CD14-positive monocyte (primary cell): ENCODE measurements at regions not wholly inside any gene's neighbourhood (a gene's known extent, or its start where the extent isn't known, plus 50 kb on each side); places are given as distances from the start of the nearest gene placed in this dataset.

Experiments
- DNase-seq, 3 donors: peaks; one replicate each; pipeline ENCODE4 v3.0.0-alpha.2; 2011 to 2022
- H2AFZ ChIP-seq: 2 replicates; pipeline ENCODE4 v1.6.0; 2012; ENCODE audit warnings: mild to moderate bottlenecking, low read depth, low read length, inconsistent platforms; ENCODE audit not compliant: insufficient read depth, poor library complexity, severe bottlenecking
- H3K27ac ChIP-seq, 2 donors: 1 replicate in 1 of 2; 2 replicates in 1 of 2; pipeline ENCODE4 v1.5.1; 2012 to 2013; ENCODE audit warnings: low read length in 2 of 2, control low read depth in 1 of 2, inconsistent platforms in 1 of 2, low read depth in 1 of 2, mild to moderate bottlenecking in 1 of 2
- H3K27me3 ChIP-seq, 2 donors: one replicate each; pipeline versions ENCODE4 v1.6.0 to v1.6.1; 2011 to 2013; ENCODE audit warnings: low read length in 2 of 2; ENCODE audit not compliant: control insufficient read depth in 2 of 2, insufficient read depth in 2 of 2
- H3K36me3 ChIP-seq, 2 donors: replicated peaks in 1 of 2; 1 replicate in 1 of 2; 2 replicates in 1 of 2; pipeline versions ENCODE4 v1.5.1 to v1.6.1; 2012 to 2013; ENCODE audit warnings: low read length in 2 of 2, control low read depth in 1 of 2, inconsistent platforms in 1 of 2, mild to moderate bottlenecking in 1 of 2; ENCODE audit not compliant: insufficient read depth in 2 of 2, control insufficient read depth in 1 of 2
- H3K4me1 ChIP-seq, 2 donors: 1 replicate in 1 of 2; 2 replicates in 1 of 2; pipeline versions ENCODE4 v1.5.1 to v1.6.1; 2012 to 2013; ENCODE audit warnings: low read length in 2 of 2, control low read depth in 1 of 2, inconsistent platforms in 1 of 2, mild to moderate bottlenecking in 1 of 2, moderate library complexity in 1 of 2; ENCODE audit not compliant: insufficient read depth in 2 of 2, control insufficient read depth in 1 of 2
- H3K4me2 ChIP-seq: replicated peaks from 2 replicates; pipeline ENCODE3; 2012; ENCODE audit warnings: low read length, moderate library complexity, mild to moderate bottlenecking; ENCODE audit not compliant: poor library complexity, severe bottlenecking; ENCODE audit errors: extremely low read depth
- H3K4me3 ChIP-seq, 3 experiments: fragments of 200-600 bp in 1 of 3; sonication (generic) in 1 of 3; replicated peaks in 1 of 3; 1 replicate in 2 of 3; 2 replicates in 1 of 3; pipeline ENCODE4 v1.5.1; 2011 to 2013; ENCODE audit warnings: low read length in 3 of 3, mild to moderate bottlenecking in 3 of 3, control low read depth in 2 of 3, low read depth in 2 of 3, inconsistent platforms in 1 of 3, moderate library complexity in 1 of 3
- H3K79me2 ChIP-seq: 2 replicates; pipeline ENCODE4 v1.6.0; 2012; ENCODE audit warnings: mild to moderate bottlenecking, control low read depth, inconsistent platforms, low read length, moderate library complexity; ENCODE audit not compliant: insufficient read depth
- H3K9ac ChIP-seq: 2 replicates; pipeline ENCODE4 v1.6.0; 2017; ENCODE audit warnings: low read length, mild to moderate bottlenecking; ENCODE audit not compliant: insufficient read depth, poor library complexity, severe bottlenecking
- H3K9me3 ChIP-seq, 2 donors: replicated peaks in 1 of 2; 1 replicate in 1 of 2; 2 replicates in 1 of 2; pipeline versions ENCODE4 v1.5.1 to v1.6.1; 2012 to 2013; ENCODE audit warnings: low read length in 2 of 2, control low read depth in 1 of 2; ENCODE audit not compliant: control insufficient read depth in 1 of 2, insufficient read depth in 1 of 2
- H4K20me1 ChIP-seq: 2 replicates; pipeline ENCODE4 v1.6.0; 2012; ENCODE audit warnings: mild to moderate bottlenecking, low read length, control low read depth, moderate library complexity; ENCODE audit not compliant: insufficient read depth
- H3K27ac Mint-ChIP-seq, 7 donors: one replicate each; pipeline ENCODE4 v1.8.0; 2020; ENCODE audit warnings: mild to moderate bottlenecking in 7 of 7, mixed read lengths in 7 of 7, moderate library complexity in 6 of 7, inconsistent platforms in 2 of 7
- H3K27me3 Mint-ChIP-seq, 3 donors: one replicate each; pipeline ENCODE4 v1.8.0; 2021 to 2022; ENCODE audit warnings: low read depth in 3 of 3, mild to moderate bottlenecking in 3 of 3, mixed read lengths in 3 of 3, moderate library complexity in 3 of 3, inconsistent platforms in 1 of 3
- H3K36me3 Mint-ChIP-seq, 2 donors: one replicate each; pipeline ENCODE4 v1.8.0; 2020; ENCODE audit warnings: mixed read lengths in 2 of 2, inconsistent platforms in 1 of 2, mild to moderate bottlenecking in 1 of 2
- H3K4me1 Mint-ChIP-seq: one replicate; pipeline ENCODE4 v1.8.0; 2020; ENCODE audit warnings: mild to moderate bottlenecking, mixed read lengths
- H3K4me3 Mint-ChIP-seq, 2 donors: one replicate each; pipeline ENCODE4 v1.8.0; 2020; ENCODE audit warnings: mild to moderate bottlenecking in 2 of 2, mixed read lengths in 2 of 2, moderate library complexity in 1 of 2
- H3K9me3 Mint-ChIP-seq, 7 donors: one replicate each; pipeline ENCODE4 v1.8.0; 2020 to 2022; ENCODE audit warnings: mixed read lengths in 7 of 7, mild to moderate bottlenecking in 6 of 7, moderate library complexity in 6 of 7, inconsistent platforms in 2 of 7
- CTCF ChIP-seq: fragments of 200-600 bp; IDR thresholded peaks from one replicate; pipeline ENCODE4 v1.8.0; 2022; ENCODE audit warnings: antibody characterized with exemption, mild to moderate bottlenecking
- WGBS: methylation state at CpG from one replicate; pipeline ENCODE4 v1.1.5; 2013; ENCODE audit warnings: missing lambda C conversion rate; ENCODE audit not compliant: insufficient coverage; 5-methylcytosine and 5-hydroxymethylcytosine counted together
- intact Hi-C, 2 donors: fragments of 100-400 bp; cut with micrococcal nuclease; formaldehyde crosslinking; loops; one replicate each; pipeline versions ENCODE4 v1.15.0 to v1.15.1; 2023

GRCh38 chr2:220779511-220779910, 792.6 kb downstream of the EPHA4 start:
- H3K27ac ChIP-seq: no peak overlapping the region
- no peaks in the 10 kb centered on the region for H3K4me1 Mint-ChIP-seq
- H3K4me1 ChIP-seq: no peaks in the 10 kb centered on the region
- H3K27me3 Mint-ChIP-seq: peaks cover 0 to 3% (median 0%) of the 10 kb centered on the region in 3 donors
- no peaks in the 10 kb centered on the region for H3K27me3 ChIP-seq
- H3K36me3 Mint-ChIP-seq: no peaks in the 10 kb centered on the region
- no peak overlapping the region for H3K9ac ChIP-seq
- intact Hi-C loops: no loop called here
- no peak for DNase-seq
- peaks cover 3% of the 10 kb centered on the region in 2 donors for H3K9me3 ChIP-seq
- TF ChIP-seq CTCF: no peak
- WGBS: no CpG with 5 or more reads among the region's 1 CpG
- no peaks in the 10 kb centered on the region for H3K79me2 ChIP-seq
- H3K9me3 Mint-ChIP-seq: peaks cover 5 to 15% (median 9%) of the 10 kb centered on the region in 7 donors
- no peak overlapping the region for H3K27ac Mint-ChIP-seq
- H3K4me2 ChIP-seq: no peak overlapping the region
- H3K4me3 ChIP-seq: no peak overlapping the region
- H4K20me1 ChIP-seq: no peaks in the 10 kb centered on the region
- no peak overlapping the region for H2AFZ ChIP-seq
- H3K36me3 ChIP-seq: no peaks in the 10 kb centered on the region
- H3K4me3 Mint-ChIP-seq: no peak overlapping the region

DNA sequence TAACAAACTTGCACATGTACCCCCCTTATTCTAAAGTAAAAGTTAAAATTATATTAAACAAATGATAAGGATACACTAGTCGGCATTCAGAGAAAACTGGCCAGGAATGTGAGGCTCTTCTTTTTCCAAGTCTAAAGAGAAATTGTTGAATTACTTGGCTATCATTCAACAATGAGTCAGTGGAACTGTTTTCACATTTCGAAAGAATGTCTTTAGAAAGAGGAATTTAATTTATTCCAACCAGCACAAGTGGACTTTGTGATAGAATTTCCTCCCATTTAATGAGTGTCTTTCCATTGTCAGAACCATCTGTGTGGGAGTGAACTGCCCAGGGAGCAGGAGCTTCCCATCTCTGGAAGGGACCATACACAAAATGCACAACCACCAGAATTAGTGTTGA, 792.2 kb downstream of the EPHA4 start:
- H3K9me3 ChIP-seq: peaks cover 3% of the 10 kb centered on the region in 2 donors
- H3K36me3 ChIP-seq: no peaks in the 10 kb centered on the region
- no peak overlapping the region for H2AFZ ChIP-seq
- intact Hi-C loops: no loop called here
- no peaks in the 10 kb centered on the region for H3K36me3 Mint-ChIP-seq
- no peak overlapping the region for H3K9ac ChIP-seq
- H3K27ac Mint-ChIP-seq: no peak overlapping the region
- H3K4me2 ChIP-seq: no peak overlapping the region
- H3K4me1 Mint-ChIP-seq: no peaks in the 10 kb centered on the region
- no peak overlapping the region for H3K27ac ChIP-seq
- H3K27me3 ChIP-seq: no peaks in the 10 kb centered on the region
- no peak for DNase-seq
- no peak for TF ChIP-seq CTCF
- no peaks in the 10 kb centered on the region for H3K79me2 ChIP-seq
- no peak overlapping the region for H3K4me3 Mint-ChIP-seq
- peaks cover 5 to 17% (median 9%) of the 10 kb centered on the region in 7 donors for H3K9me3 Mint-ChIP-seq
- H4K20me1 ChIP-seq: no peaks in the 10 kb centered on the region
- no peak overlapping the region for H3K4me3 ChIP-seq
- no CpG with 5 or more reads among the region's 2 CpGs for WGBS
- no peaks in the 10 kb centered on the region for H3K4me1 ChIP-seq
- peaks cover 0 to 3% (median 0%) of the 10 kb centered on the region in 3 donors for H3K27me3 Mint-ChIP-seq
